Epithelial cell of esophagus (primary cell): ENCODE measurements at regions not wholly inside any gene's neighbourhood (a gene's known extent, or its start where the extent isn't known, plus 50 kb on each side); places are given as distances from the start of the nearest gene placed in this dataset.
A peak's percentile ranks its signal among the peaks of the same experiment; 100 is the strongest.

Source experiments
- DNase-seq: peaks from one replicate; pipeline ENCODE4 v3.0.0; 2010; ENCODE audit warnings: low read depth
- H3K4me3 ChIP-seq: 2 replicates; pipeline ENCODE4 v1.5.1; 2011; ENCODE audit warnings: mild to moderate bottlenecking, low read length, control low read depth
- TF ChIP-seq, protein P1 (sequence below): IDR thresholded peaks from 2 replicates; pipeline ENCODE4 v1.5.1; 2011; ENCODE audit warnings: low read depth, mild to moderate bottlenecking, low read length, control low read depth, inconsistent platforms; ENCODE audit not compliant: insufficient read depth; ENCODE audit errors: missing control alignments

DNA sequence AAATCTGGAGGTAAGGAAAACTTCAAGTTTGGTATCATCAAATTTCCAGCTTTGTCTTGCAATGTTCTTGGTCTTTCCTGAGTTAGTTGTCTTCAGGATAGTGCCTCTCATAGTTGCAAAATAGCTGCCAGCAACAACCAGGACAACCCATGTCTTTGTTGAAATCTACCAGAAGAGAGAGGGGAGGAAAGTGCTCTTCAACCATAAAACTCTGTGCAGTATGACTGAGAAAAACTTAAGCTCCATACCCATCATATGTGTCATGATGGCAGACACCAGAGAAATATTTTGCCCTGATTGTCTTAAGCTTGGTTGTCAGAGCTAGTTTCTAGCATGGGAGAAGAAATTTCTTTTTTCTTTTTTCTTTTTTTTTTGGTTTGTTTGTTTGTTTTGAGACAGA is 103.3 kb downstream of the SPRY2 start:
- no peak for DNase-seq
- TF ChIP-seq, protein P1, sequence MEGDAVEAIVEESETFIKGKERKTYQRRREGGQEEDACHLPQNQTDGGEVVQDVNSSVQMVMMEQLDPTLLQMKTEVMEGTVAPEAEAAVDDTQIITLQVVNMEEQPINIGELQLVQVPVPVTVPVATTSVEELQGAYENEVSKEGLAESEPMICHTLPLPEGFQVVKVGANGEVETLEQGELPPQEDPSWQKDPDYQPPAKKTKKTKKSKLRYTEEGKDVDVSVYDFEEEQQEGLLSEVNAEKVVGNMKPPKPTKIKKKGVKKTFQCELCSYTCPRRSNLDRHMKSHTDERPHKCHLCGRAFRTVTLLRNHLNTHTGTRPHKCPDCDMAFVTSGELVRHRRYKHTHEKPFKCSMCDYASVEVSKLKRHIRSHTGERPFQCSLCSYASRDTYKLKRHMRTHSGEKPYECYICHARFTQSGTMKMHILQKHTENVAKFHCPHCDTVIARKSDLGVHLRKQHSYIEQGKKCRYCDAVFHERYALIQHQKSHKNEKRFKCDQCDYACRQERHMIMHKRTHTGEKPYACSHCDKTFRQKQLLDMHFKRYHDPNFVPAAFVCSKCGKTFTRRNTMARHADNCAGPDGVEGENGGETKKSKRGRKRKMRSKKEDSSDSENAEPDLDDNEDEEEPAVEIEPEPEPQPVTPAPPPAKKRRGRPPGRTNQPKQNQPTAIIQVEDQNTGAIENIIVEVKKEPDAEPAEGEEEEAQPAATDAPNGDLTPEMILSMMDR: no peak
- no peak overlapping the region for H3K4me3 ChIP-seq

DNA sequence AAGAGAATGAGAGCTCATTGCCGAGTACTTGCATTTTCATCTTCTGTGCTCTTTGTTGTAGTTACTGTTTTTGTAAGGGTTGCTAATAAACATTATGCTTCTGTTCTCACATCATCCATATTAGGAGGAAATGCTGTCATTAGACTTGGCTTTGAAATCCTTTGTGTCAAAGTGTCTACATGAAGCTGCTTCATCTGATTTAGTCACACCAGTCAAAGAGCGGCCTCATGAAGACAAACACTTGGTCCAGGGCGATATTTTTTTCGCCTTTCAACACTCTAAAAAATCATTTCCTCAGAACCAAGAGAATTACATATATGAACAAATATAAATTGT is 105.0 kb downstream of the SPRY2 start:
- DNase-seq: no peak
- TF ChIP-seq, protein P1: no peak
- no peak overlapping the region for H3K4me3 ChIP-seq

DNA sequence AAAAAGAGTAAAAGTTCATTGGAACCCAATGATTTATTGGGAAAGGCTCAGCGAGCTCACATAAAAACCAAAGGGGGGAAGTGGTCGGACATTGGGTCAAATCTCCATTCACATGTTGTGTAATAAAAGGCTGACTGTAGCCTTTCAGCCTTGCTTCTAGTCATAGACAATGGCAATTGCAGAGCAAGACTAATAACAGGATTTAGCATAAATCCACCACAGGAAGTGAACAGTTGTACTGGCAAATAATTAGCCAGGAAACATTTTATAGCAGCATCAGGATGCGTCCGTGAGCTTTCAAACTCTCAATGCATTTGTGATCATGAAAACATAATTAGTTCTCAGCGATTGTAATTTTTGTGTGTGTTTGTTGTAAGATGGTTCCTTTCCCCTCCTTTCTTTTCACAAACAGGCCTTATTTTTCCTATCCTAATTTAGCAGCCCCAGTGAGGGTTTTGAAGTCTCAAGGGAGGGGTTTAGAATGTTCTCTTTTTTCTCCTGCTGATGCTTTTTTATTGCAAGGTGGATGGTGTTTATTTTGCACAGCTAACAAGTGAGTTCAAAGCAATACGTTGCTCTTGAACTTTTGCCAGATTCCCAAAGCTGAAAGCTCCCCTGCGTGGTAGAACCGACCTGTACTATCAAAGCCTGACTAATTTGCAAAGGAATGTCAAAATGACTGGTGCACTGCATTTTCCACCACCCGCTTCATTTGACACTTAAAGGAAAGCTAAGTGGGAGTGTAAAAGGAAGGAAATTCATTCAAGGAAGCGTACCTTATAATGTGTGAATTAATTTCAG is 105.6 kb downstream of the SPRY2 start:
- TF ChIP-seq, protein P1: no peak
- peak; percentile 69 for DNase-seq

DNA sequence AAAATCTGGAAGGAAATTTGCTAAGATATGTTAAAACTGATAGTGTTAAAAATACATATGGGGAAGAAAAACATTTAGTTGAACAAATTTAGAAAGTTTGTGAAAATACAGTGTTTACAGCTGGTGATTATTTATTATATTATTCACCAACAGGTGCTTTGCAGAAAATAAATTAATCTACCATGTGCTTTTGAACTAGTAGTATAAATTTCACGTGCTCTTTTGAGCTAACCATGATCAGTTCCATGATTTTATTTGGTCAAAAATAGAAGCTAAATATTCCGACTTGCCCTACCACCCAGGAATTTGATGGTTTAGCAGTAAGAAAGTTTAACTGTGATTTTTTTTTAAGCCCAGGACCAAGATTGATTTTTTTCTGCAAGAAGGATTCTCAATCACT is 113.3 kb downstream of the SPRY2 start:
- DNase-seq: no peak
- H3K4me3 ChIP-seq: no peak overlapping the region
- TF ChIP-seq, protein P1: no peak

More for the DNA sequence above, 105.6 kb downstream of the SPRY2 start:
- H3K4me3 ChIP-seq: no peak overlapping the region

DNA sequence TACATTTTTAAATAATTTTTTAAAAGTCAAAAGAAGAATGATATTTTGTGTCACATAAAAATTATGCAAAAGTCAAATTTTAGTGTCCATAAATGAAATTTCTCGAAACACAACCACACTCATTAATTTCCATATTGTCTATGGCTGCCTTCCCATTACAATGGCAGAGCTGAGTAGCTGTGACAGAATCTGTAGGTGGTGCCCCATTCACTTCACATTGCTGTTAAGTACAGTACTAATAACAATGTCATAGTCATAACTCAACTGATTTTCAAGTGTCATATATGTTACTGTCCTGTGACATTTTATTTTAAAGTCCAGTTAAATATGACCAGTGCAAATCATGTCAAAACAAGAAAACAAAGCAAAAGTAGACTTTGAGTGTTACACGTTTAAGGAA is 114.3 kb downstream of the SPRY2 start:
- TF ChIP-seq, protein P1: no peak
- DNase-seq: no peak
- H3K4me3 ChIP-seq: no peak overlapping the region

DNA sequence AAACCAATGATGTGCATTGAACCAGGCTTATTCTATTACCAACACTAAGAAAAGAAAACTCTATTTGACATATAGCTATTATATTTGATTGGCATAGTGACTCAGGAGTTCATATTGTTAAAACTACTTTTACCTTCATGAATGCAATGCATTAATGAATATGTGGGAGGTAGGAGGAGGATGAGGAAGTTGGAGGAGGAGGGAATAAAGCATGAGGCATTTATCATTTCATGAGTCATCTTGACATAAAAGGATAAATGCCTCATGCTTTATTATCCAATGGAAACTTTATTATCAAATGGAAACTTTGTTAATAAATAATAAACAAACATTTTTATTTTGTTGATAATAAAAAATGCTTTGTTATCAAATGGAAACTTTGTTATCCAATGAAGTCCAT is 116.5 kb downstream of the SPRY2 start:
- peak; percentile 79 for DNase-seq
- TF ChIP-seq, protein P1: no peak
- no peak overlapping the region for H3K4me3 ChIP-seq
